Calu3 (cell line): ENCODE measurements at regions not wholly inside any gene's neighbourhood (a gene's known extent, or its start where the extent isn't known, plus 50 kb on each side); places are given as distances from the start of the nearest gene placed in this dataset.
A peak's percentile ranks its signal among the peaks of the same experiment; 100 is the strongest.

ENCODE experiments used
- BruUV-seq: library from RNA; stranded (reverse); fragments of 400-500 nt; replicated peaks from 2 replicates; lab custom pipeline; 2021; lab: Mats Ljungman, UMichigan
- CTCF ChIA-PET: fragments of 300-600 bp; sonication (Branson Sonifier 250); formaldehyde crosslinking; loops from one replicate; lab custom pipeline; 2022; ENCODE audit warnings: antibody characterized with exemption; lab: Charles Lee
- DNase-seq: peaks from one replicate; pipeline ENCODE4 v3.0.0; 2022
- H3K27ac Mint-ChIP-seq: one replicate; pipeline ENCODE4 v1.8.0; 2022; ENCODE audit warnings: mixed read lengths; ENCODE audit not compliant: unreplicated experiment
- H3K27me3 Mint-ChIP-seq: one replicate; pipeline ENCODE4 v1.8.0; 2022; ENCODE audit warnings: mixed read lengths; ENCODE audit not compliant: unreplicated experiment
- H3K36me3 Mint-ChIP-seq: one replicate; pipeline ENCODE4 v1.8.0; 2022; ENCODE audit warnings: mild to moderate bottlenecking, moderate library complexity, mixed read lengths; ENCODE audit not compliant: insufficient read depth, unreplicated experiment
- H3K4me1 Mint-ChIP-seq: one replicate; pipeline ENCODE4 v1.8.0; 2022; ENCODE audit warnings: mild to moderate bottlenecking, low read depth, mixed read lengths; ENCODE audit not compliant: unreplicated experiment
- H3K4me3 Mint-ChIP-seq: one replicate; pipeline ENCODE4 v1.8.0; 2022; ENCODE audit warnings: mild to moderate bottlenecking, low read depth, moderate library complexity, mixed read lengths; ENCODE audit not compliant: unreplicated experiment
- H3K9me3 Mint-ChIP-seq: one replicate; pipeline ENCODE4 v1.8.0; 2022; ENCODE audit warnings: low read depth, mixed read lengths; ENCODE audit not compliant: unreplicated experiment
- CTCF ChIP-seq: fragments of 200-600 bp; IDR thresholded peaks from one replicate; pipeline ENCODE4 v1.8.0; 2022; ENCODE audit warnings: antibody characterized with exemption; ENCODE audit not compliant: unreplicated experiment
- intact Hi-C: fragments of 100-400 bp; cut with micrococcal nuclease; formaldehyde crosslinking; loops from one replicate; pipeline ENCODE4 v1.10.0; 2022; ENCODE audit not compliant: unreplicated experiment

- Mint-ChIP-seq H3K9me3 (no peaks in the 10 kb centered on the region), H3K4me3 (peak overlapping the region; percentile 43), H3K4me1 (peaks cover 27% of the 10 kb centered on the region), H3K36me3 (peaks cover 8% of the 10 kb centered on the region), H3K27ac (peak overlapping the region; percentile 80), H3K27me3 (no peaks in the 10 kb centered on the region)
- no peak for DNase-seq
- no peak for TF ChIP-seq CTCF
- CTCF ChIA-PET = interaction anchor here (0.7 to 2.2 kb wide), 3 partner anchors 10 to 50 kb away, joined by 4 to 6 read pairs (median 5); no protein-coding TSS in a partner anchor
- no TSS peak for BruUV-seq
- intact Hi-C loops = no loop called here
These were observed 122.6 kb upstream of the MEF2A start for GRCh38 chr15:99443056-99443756.

GRCh38 chr15:99443768-99444446, 121.9 kb upstream of the MEF2A start:
- Mint-ChIP-seq H3K36me3 (peaks cover 8% of the 10 kb centered on the region), H3K27ac (peak overlapping the region; percentile 18), H3K9me3 (no peaks in the 10 kb centered on the region), H3K27me3 (no peaks in the 10 kb centered on the region), H3K4me1 (peaks cover 27% of the 10 kb centered on the region), H3K4me3 (no peak overlapping the region)
- no peak for DNase-seq
- intact Hi-C loops = no loop called here
- CTCF ChIA-PET = interaction anchor here (2.0 to 2.2 kb wide), 2 partner anchors 11 kb away, joined by 5 to 6 read pairs; no protein-coding TSS in a partner anchor
- TF ChIP-seq CTCF = no peak
- no TSS peak for BruUV-seq

- Mint-ChIP-seq H3K27ac (no peak overlapping the region), H3K9me3 (no peaks in the 10 kb centered on the region), H3K4me3 (no peak overlapping the region), H3K36me3 (peaks cover 8% of the 10 kb centered on the region), H3K4me1 (peaks cover 33% of the 10 kb centered on the region), H3K27me3 (no peaks in the 10 kb centered on the region)
- CTCF ChIA-PET = interaction anchor here (2.2 kb wide), 1 partner anchor 12 kb away, joined by 6 read pairs; no protein-coding TSS in a partner anchor
- intact Hi-C loops = no loop called here
- DNase-seq = no peak
- no TSS peak for BruUV-seq
- no peak for TF ChIP-seq CTCF
These were observed 120.4 kb upstream of the MEF2A start for GRCh38 chr15:99445272-99445850.

- H3K4me3 Mint-ChIP-seq = no peak overlapping the region
- CTCF ChIA-PET = interaction anchor here (1.1 kb wide), 1 partner anchor 14 kb away, joined by 4 read pairs; no protein-coding TSS in a partner anchor
- BruUV-seq = no TSS peak
- intact Hi-C loops = no loop called here
- H3K36me3 Mint-ChIP-seq = peaks cover 8% of the 10 kb centered on the region
- TF ChIP-seq CTCF = no peak
- H3K9me3 Mint-ChIP-seq = no peaks in the 10 kb centered on the region
- no peaks in the 10 kb centered on the region for H3K27me3 Mint-ChIP-seq
- DNase-seq = no peak
- H3K4me1 Mint-ChIP-seq = peaks cover 42% of the 10 kb centered on the region
- H3K27ac Mint-ChIP-seq = no peak overlapping the region
These were observed 119.0 kb upstream of the MEF2A start for GRCh38 chr15:99446565-99447496.
